SK-N-SH (cell line): ENCODE measurements at regions not wholly inside any gene's neighbourhood (a gene's known extent, or its start where the extent isn't known, plus 50 kb on each side); places are given as distances from the start of the nearest gene placed in this dataset.
A peak's percentile ranks its signal among the peaks of the same experiment; 100 is the strongest.

Experiments used
- CTCF ChIA-PET: fragments of 300-600, 350-600 bp; formaldehyde crosslinking; extraction: SDS; loops from one replicate; lab custom pipeline; 2021; lab: Yijun Ruan, JAX
- POLR2A ChIA-PET: fragments of 350-600 bp; sonication (Branson Sonifier 250); formaldehyde crosslinking; extraction: SDS; loops from one replicate; lab custom pipeline; 2020; ENCODE audit warnings: antibody characterized with exemption, inconsistent platforms; lab: Yijun Ruan, JAX
- DNase-seq: peaks from one replicate; pipeline ENCODE4 v3.0.0; 2012
- H2AFZ ChIP-seq: fragments of 200-600 bp; sonication (generic); 2 replicates; pipeline ENCODE4 v1.8.1; 2016; ENCODE audit warnings: antibody characterized with exemption, mild to moderate bottlenecking, low read depth
- H3F3A ChIP-seq: fragments of 200-600 bp; sonication (generic); replicated peaks from 2 replicates; pipeline ENCODE3; 2016; ENCODE audit warnings: antibody characterized with exemption, mild to moderate bottlenecking; ENCODE audit not compliant: insufficient read depth
- H3K27ac ChIP-seq, 2 experiments: fragments of 200-500 bp in 1 of 2; fragments of 200-600 bp in 1 of 2; sonication (Bioruptor generic) in 1 of 2; sonication (generic), shearing (Covaris generic) in 1 of 2; 2 replicates each; pipeline versions ENCODE4 v1.5.1 to v1.6.1; 2014 to 2016; ENCODE audit warnings: low read depth in 2 of 2, inconsistent platforms in 1 of 2, low read length in 1 of 2, mild to moderate bottlenecking in 1 of 2, mixed read lengths in 1 of 2
- H3K27me3 ChIP-seq: fragments of 200-600 bp; sonication (generic), shearing (Covaris generic); 2 replicates; pipeline ENCODE4 v1.6.1; 2016; ENCODE audit warnings: mixed run types; ENCODE audit not compliant: insufficient read depth
- H3K36me3 ChIP-seq, 2 experiments: fragments of 200-500 bp in 1 of 2; fragments of 200-600 bp in 1 of 2; sonication (Bioruptor generic) in 1 of 2; sonication (generic) in 1 of 2; replicated peaks in 1 of 2; 2 replicates each; pipeline versions ENCODE3 to v1.5.1; 2014 to 2016; ENCODE audit warnings: low read length in 1 of 2, mild to moderate bottlenecking in 1 of 2; ENCODE audit not compliant: insufficient read depth in 2 of 2, control insufficient read depth in 1 of 2
- H3K4me1 ChIP-seq, 2 experiments: fragments of 200-500 bp in 1 of 2; fragments of 200-600 bp in 1 of 2; sonication (Bioruptor generic) in 1 of 2; sonication (generic), shearing (Covaris generic) in 1 of 2; 2 replicates each; pipeline versions ENCODE4 v1.5.1 to v1.6.1; 2014 to 2016; ENCODE audit warnings: low read depth in 1 of 2, low read length in 1 of 2, mixed run types in 1 of 2; ENCODE audit not compliant: insufficient read depth in 2 of 2, control insufficient read depth in 1 of 2
- H3K4me2 ChIP-seq: fragments of 200-600 bp; sonication (generic), shearing (Covaris generic); 2 replicates; pipeline ENCODE4 v1.6.1; 2017; ENCODE audit warnings: mixed run types
- H3K4me3 ChIP-seq, 2 experiments: fragments of 200-500 bp in 1 of 2; fragments of 200-600 bp in 1 of 2; sonication (Bioruptor generic) in 1 of 2; sonication (generic), shearing (Covaris generic) in 1 of 2; 2 replicates each; pipeline versions ENCODE4 v1.5.1 to v1.8.1; 2014 to 2016; ENCODE audit warnings: low read depth in 2 of 2, inconsistent platforms in 1 of 2, low read length in 1 of 2, mild to moderate bottlenecking in 1 of 2, mixed read lengths in 1 of 2, moderate library complexity in 1 of 2
- H3K79me2 ChIP-seq: fragments of 200-600 bp; sonication (generic); 2 replicates; pipeline ENCODE4 v1.8.1; 2017; ENCODE audit warnings: mild to moderate bottlenecking; ENCODE audit not compliant: insufficient read depth
- H3K9ac ChIP-seq: fragments of 200-600 bp; sonication (generic); 2 replicates; pipeline ENCODE4 v1.6.1; 2017; ENCODE audit warnings: mixed run types
- H3K9me2 ChIP-seq: fragments of 200-600 bp; sonication (generic); 2 replicates; pipeline ENCODE4 v1.6.1; 2017; ENCODE audit warnings: mixed run types
- H3K9me3 ChIP-seq: fragments of 200-600 bp; sonication (generic); 2 replicates; pipeline ENCODE4 v1.6.1; 2017; ENCODE audit warnings: mixed run types, mild to moderate bottlenecking, moderate library complexity
- H4K20me1 ChIP-seq: fragments of 200-600 bp; sonication (generic); 2 replicates; pipeline ENCODE4 v1.6.1; 2017; ENCODE audit warnings: mild to moderate bottlenecking, mixed run types; ENCODE audit not compliant: insufficient read depth
- FOXJ3 ChIP-seq: sonication (generic); formaldehyde crosslinking; IDR thresholded peaks from 2 replicates; pipeline ENCODE4 v1.5.1; 2020; ENCODE audit warnings: mild to moderate bottlenecking, missing genetic modification reagents
- FOXM1 ChIP-seq: IDR thresholded peaks from 2 replicates; pipeline ENCODE4 v1.4.0; 2012; ENCODE audit warnings: low read depth, mild to moderate bottlenecking
- GABPA ChIP-seq: IDR thresholded peaks from 2 replicates; pipeline ENCODE4 v1.4.0; 2012; ENCODE audit warnings: low read depth, mild to moderate bottlenecking
- GATA2 ChIP-seq: sonication (generic); formaldehyde crosslinking; IDR thresholded peaks from 2 replicates; pipeline ENCODE4 v1.5.0; 2020; ENCODE audit warnings: mild to moderate bottlenecking, missing genetic modification reagents
- JUND ChIP-seq: IDR thresholded peaks from 2 replicates; pipeline ENCODE4 v1.4.0; 2012
- NFIC ChIP-seq: IDR thresholded peaks from 2 replicates; pipeline ENCODE4 v1.4.0; 2012; ENCODE audit warnings: borderline replicate concordance
- NRF1 ChIP-seq: IDR thresholded peaks from 2 replicates; pipeline ENCODE4 v1.6.1; 2012; ENCODE audit warnings: low read depth, mild to moderate bottlenecking, low read length
- POLR2AphosphoS5 ChIP-seq: IDR thresholded peaks from 2 replicates; pipeline ENCODE4 v1.6.1; 2012; ENCODE audit warnings: low read depth, low read length
- SIN3A ChIP-seq: IDR thresholded peaks from 2 replicates; pipeline ENCODE4 v1.6.1; 2012; ENCODE audit warnings: low read depth, mild to moderate bottlenecking, low read length, moderate library complexity, borderline replicate concordance
- TAF1 ChIP-seq: IDR thresholded peaks from 2 replicates; pipeline ENCODE4 v1.6.1; 2012; ENCODE audit warnings: low read depth, mild to moderate bottlenecking, low read length, moderate library complexity, borderline replicate concordance
- TCF12 ChIP-seq: IDR thresholded peaks from 2 replicates; pipeline ENCODE4 v1.4.0; 2012
- TEAD4 ChIP-seq: IDR thresholded peaks from 2 replicates; pipeline ENCODE4 v1.4.0; 2012; ENCODE audit warnings: mild to moderate bottlenecking, borderline replicate concordance; ENCODE audit not compliant: insufficient read depth
- USF1 ChIP-seq: IDR thresholded peaks from 2 replicates; pipeline ENCODE4 v1.4.0; 2012; ENCODE audit warnings: low read depth, borderline replicate concordance
- YY1 ChIP-seq: IDR thresholded peaks from 2 replicates; pipeline ENCODE4 v1.4.0; 2012; ENCODE audit warnings: low read depth, mild to moderate bottlenecking
- WGBS: methylation state at CpG from one replicate; pipeline ENCODE4 v1.1.6; 2017; ENCODE audit warnings: low lambda C conversion rate; 5-methylcytosine and 5-hydroxymethylcytosine counted together
- TF ChIP-seq, protein P1 (sequence below): fragments of 150-350 bp; IDR thresholded peaks from 2 replicates; pipeline ENCODE4 v1.6.1; 2017; ENCODE audit warnings: antibody characterized with exemption, low read length, low read depth, borderline replicate concordance
- TF ChIP-seq, protein P2 (sequence below): fragments of 200-600 bp; sonication (generic); IDR thresholded peaks from 2 replicates; pipeline ENCODE4 v1.6.1; 2017; ENCODE audit warnings: antibody characterized with exemption, mild to moderate bottlenecking, moderate library complexity

GRCh38 chr12:105876396-105876927 is 262.3 kb downstream of the NUAK1 start:
- no peak for DNase-seq
- ChIA-PET CTCF (no interaction called here), POLR2A (no interaction called here)
- Histone ChIP-seq H4K20me1 (no peaks in the 10 kb centered on the region), H3K9ac (no peak overlapping the region), H3K27ac (no peak overlapping the region), H3K4me3 (no peak overlapping the region), H3K9me3 (0 out of 2 replicates have a peak, but pooled peaks cover 8% of the 10 kb centered on the region), H3K36me3 (no peaks in the 10 kb centered on the region), H3K27me3 (no peaks in the 10 kb centered on the region), H3K4me2 (no peak overlapping the region), H3K4me1 (no peaks in the 10 kb centered on the region), H3F3A (no peaks in the 10 kb centered on the region), H2AFZ (0 out of 2 replicates have a peak overlapping the region, but pooled peaks have one; percentile 41), H3K9me2 (0 out of 2 replicates have a peak, but pooled peaks cover 2% of the 10 kb centered on the region), H3K79me2 (no peaks in the 10 kb centered on the region)
- TF ChIP-seq GABPA (no peak), TCF12 (no peak), NRF1 (no peak), POLR2AphosphoS5 (no peak), NFIC (no peak), FOXJ3 (CRISPR knock-in tag) (no peak), GATA2 (CRISPR knock-in tag) (no peak)
- TF ChIP-seq, protein P1, sequence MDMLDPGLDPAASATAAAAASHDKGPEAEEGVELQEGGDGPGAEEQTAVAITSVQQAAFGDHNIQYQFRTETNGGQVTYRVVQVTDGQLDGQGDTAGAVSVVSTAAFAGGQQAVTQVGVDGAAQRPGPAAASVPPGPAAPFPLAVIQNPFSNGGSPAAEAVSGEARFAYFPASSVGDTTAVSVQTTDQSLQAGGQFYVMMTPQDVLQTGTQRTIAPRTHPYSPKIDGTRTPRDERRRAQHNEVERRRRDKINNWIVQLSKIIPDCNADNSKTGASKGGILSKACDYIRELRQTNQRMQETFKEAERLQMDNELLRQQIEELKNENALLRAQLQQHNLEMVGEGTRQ = no peak
- WGBS = 56% methylated on average over 2 of the region's 2 CpGs

- no peak for TF ChIP-seq JUND
- ChIA-PET CTCF (interaction anchor here (1.4 kb wide), 1 partner anchor 18 kb away, joined by 3 read pairs; no protein-coding TSS in a partner anchor), POLR2A (no interaction called here)
- Histone ChIP-seq H3K4me3 (no peak overlapping the region), H4K20me1 (no peaks in the 10 kb centered on the region), H3F3A (no peaks in the 10 kb centered on the region), H3K27ac (no peak overlapping the region), H3K9me3 (no peaks in the 10 kb centered on the region), H3K4me1 (peaks cover 0 to 4% of the 10 kb centered on the region in 2 experiments; a peak in 1 of 4 replicates), H2AFZ (no peak overlapping the region), H3K79me2 (no peaks in the 10 kb centered on the region), H3K4me2 (no peak overlapping the region), H3K9ac (no peak overlapping the region), H3K27me3 (no peaks in the 10 kb centered on the region), H3K9me2 (0 out of 2 replicates have a peak, but pooled peaks cover 2% of the 10 kb centered on the region), H3K36me3 (no peaks in the 10 kb centered on the region)
- WGBS = 88% methylated on average over 3 of the region's 3 CpGs
- DNase-seq = no peak
Observed at GRCh38 chr12:105878964-105879363, 259.8 kb downstream of the NUAK1 start.

DNA sequence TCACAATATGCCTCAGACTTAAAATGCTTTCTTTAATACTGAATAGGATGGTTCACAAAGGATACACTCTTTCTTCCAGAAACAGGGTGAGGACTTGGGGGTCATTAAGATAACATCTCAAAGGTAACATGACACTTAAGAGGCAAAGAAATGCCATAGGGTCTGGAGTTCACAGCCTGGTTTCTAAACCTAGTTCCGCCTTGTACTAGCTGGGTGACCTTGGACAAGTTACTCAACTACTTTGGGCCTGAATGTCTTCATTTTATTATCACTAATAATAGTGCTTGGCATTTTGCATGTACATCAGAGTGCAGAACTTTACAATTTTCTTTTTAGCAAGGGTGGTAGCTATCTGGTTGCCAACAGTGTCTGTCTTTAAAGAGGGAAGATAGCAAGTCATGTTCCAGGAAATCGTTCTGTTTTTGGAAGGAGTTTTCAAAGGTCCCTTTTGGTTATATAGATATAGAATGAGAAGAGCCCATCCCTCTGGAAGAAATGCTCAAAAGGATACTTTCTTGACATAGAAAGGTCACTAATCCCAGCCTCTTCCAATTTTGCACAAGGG is 257.8 kb downstream of the NUAK1 start:
- 79% methylated on average over 2 of the region's 2 CpGs for WGBS
- TF ChIP-seq JUND (no peak), SIN3A (no peak), NRF1 (no peak), YY1 (no peak), TAF1 (no peak), POLR2AphosphoS5 (no peak), FOXM1 (no peak), USF1 (no peak), TEAD4 (no peak), TCF12 (no peak)
- TF ChIP-seq, protein P2, sequence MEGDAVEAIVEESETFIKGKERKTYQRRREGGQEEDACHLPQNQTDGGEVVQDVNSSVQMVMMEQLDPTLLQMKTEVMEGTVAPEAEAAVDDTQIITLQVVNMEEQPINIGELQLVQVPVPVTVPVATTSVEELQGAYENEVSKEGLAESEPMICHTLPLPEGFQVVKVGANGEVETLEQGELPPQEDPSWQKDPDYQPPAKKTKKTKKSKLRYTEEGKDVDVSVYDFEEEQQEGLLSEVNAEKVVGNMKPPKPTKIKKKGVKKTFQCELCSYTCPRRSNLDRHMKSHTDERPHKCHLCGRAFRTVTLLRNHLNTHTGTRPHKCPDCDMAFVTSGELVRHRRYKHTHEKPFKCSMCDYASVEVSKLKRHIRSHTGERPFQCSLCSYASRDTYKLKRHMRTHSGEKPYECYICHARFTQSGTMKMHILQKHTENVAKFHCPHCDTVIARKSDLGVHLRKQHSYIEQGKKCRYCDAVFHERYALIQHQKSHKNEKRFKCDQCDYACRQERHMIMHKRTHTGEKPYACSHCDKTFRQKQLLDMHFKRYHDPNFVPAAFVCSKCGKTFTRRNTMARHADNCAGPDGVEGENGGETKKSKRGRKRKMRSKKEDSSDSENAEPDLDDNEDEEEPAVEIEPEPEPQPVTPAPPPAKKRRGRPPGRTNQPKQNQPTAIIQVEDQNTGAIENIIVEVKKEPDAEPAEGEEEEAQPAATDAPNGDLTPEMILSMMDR = no peak

More for the DNA sequence above, 257.8 kb downstream of the NUAK1 start:
- H3K9ac ChIP-seq = no peak overlapping the region
- no peak for DNase-seq
- H3K27ac ChIP-seq = no peak overlapping the region
- H3K9me2 ChIP-seq = 0 out of 2 replicates have a peak, but pooled peaks cover 2% of the 10 kb centered on the region
- ChIA-PET CTCF (no interaction called here), POLR2A (no interaction called here)
- H3K79me2 ChIP-seq = no peaks in the 10 kb centered on the region
- 0 out of 2 replicates have a peak, but pooled peaks cover 3% of the 10 kb centered on the region for H3K9me3 ChIP-seq
- H2AFZ ChIP-seq = no peak overlapping the region
- H4K20me1 ChIP-seq = no peaks in the 10 kb centered on the region
- H3K4me2 ChIP-seq = no peak overlapping the region
- H3K36me3 ChIP-seq = no peaks in the 10 kb centered on the region
- no peak overlapping the region for H3K4me3 ChIP-seq
- H3K27me3 ChIP-seq = no peaks in the 10 kb centered on the region
- H3F3A ChIP-seq = no peaks in the 10 kb centered on the region
- peaks cover 0 to 4% of the 10 kb centered on the region in 2 experiments; a peak in 1 of 4 replicates for H3K4me1 ChIP-seq
